ENCODE measurements at regions not wholly inside any gene's neighbourhood (a gene's known extent, or its start where the extent isn't known, plus 50 kb on each side); places are given as distances from the start of the nearest gene placed in this dataset.

- 86 to 87% methylated on average over 7 of the region's 7 CpGs for whole genome bisulfite sequencing, 2 donors
Observed at GRCh38 chr15:69577397-69577796, 124.8 kb downstream of the RPLP1 start.

GRCh38 chr15:69578252-69578651 lies 125.6 kb downstream of the RPLP1 start:
- 95 to 97% methylated on average over 9 of the region's 9 CpGs for WGBS, 2 donors
- no peaks in the 10 kb centered on the region for H3K36me3 ChIP-seq
- no peak overlapping the region for H3K4me3 ChIP-seq
- H3K27me3 ChIP-seq = no peaks in the 10 kb centered on the region
- H3K4me1 ChIP-seq = peaks cover 0 to 28% (median 11%) of the 10 kb centered on the region in 4 donors
- no peak for DNase-seq (ENCODE audit: low spot score in 2 of 2)
- TF ChIP-seq EP300 (IDR thresholded peaks at IDR 0.05) (no peak), POLR2A (IDR thresholded peaks at IDR 0.05) (no peak), CTCF (IDR thresholded peaks at IDR 0.05) (no peak)
- no peak overlapping the region for H3K27ac ChIP-seq
- H3K9me3 ChIP-seq = no peaks in the 10 kb centered on the region

More at GRCh38 chr15:69577397-69577796, 124.8 kb downstream of the RPLP1 start:
- no peaks in the 10 kb centered on the region for H3K27me3 ChIP-seq
- peaks cover 0 to 28% (median 11%) of the 10 kb centered on the region in 4 donors for H3K4me1 ChIP-seq
- H3K27ac ChIP-seq = no peak overlapping the region
- no peak overlapping the region for H3K4me3 ChIP-seq
- H3K36me3 ChIP-seq = no peaks in the 10 kb centered on the region
- TF ChIP-seq CTCF (IDR thresholded peaks at IDR 0.05) = no peak
- TF ChIP-seq EP300 (IDR thresholded peaks at IDR 0.05) = no peak
- no peak for TF ChIP-seq POLR2A (IDR thresholded peaks at IDR 0.05)
- DNase-seq (ENCODE audit: low spot score in 2 of 2) = no peak
- H3K9me3 ChIP-seq = no peaks in the 10 kb centered on the region

- DNase-seq (ENCODE audit: low spot score in 2 of 2) = no peak
- H3K36me3 ChIP-seq = no peaks in the 10 kb centered on the region
- TF ChIP-seq POLR2A (IDR thresholded peaks at IDR 0.05) = no peak
- TF ChIP-seq CTCF (IDR thresholded peaks at IDR 0.05) = no peak
- TF ChIP-seq EP300 (IDR thresholded peaks at IDR 0.05) = no peak
- no peaks in the 10 kb centered on the region for H3K27me3 ChIP-seq
- H3K4me1 ChIP-seq = peaks cover 0 to 24% (median 8%) of the 10 kb centered on the region in 4 donors
- H3K27ac ChIP-seq = no peak overlapping the region
- WGBS, 2 donors = 63 to 71% methylated on average over 15 of the region's 15 CpGs
- H3K4me3 ChIP-seq = no peak overlapping the region
- H3K9me3 ChIP-seq = no peaks in the 10 kb centered on the region
Observed at GRCh38 chr15:69578787-69579583, 126.4 kb downstream of the RPLP1 start.

GRCh38 chr15:69579950-69580618 lies 127.5 kb downstream of the RPLP1 start:
- Histone ChIP-seq H3K27me3 (no peaks in the 10 kb centered on the region), H3K36me3 (no peaks in the 10 kb centered on the region), H3K9me3 (no peaks in the 10 kb centered on the region), H3K4me3 (no peak overlapping the region), H3K27ac (no peak overlapping the region), H3K4me1 (peaks cover 0 to 17% (median 8%) of the 10 kb centered on the region in 4 donors)
- TF ChIP-seq CTCF (IDR thresholded peaks at IDR 0.05) = no peak
- no peak for TF ChIP-seq EP300 (IDR thresholded peaks at IDR 0.05)
- TF ChIP-seq POLR2A (IDR thresholded peaks at IDR 0.05) = no peak
- WGBS, 2 donors = 72 to 82% methylated on average over 7 of the region's 7 CpGs
- DNase-seq (ENCODE audit: low spot score in 2 of 2) = no peak

- 62 to 69% methylated on average over 3 of the region's 3 CpGs for WGBS, 2 donors
- Histone ChIP-seq H3K4me3 (no peak overlapping the region), H3K27ac (no peak overlapping the region), H3K36me3 (no peaks in the 10 kb centered on the region), H3K27me3 (no peaks in the 10 kb centered on the region), H3K9me3 (no peaks in the 10 kb centered on the region), H3K4me1 (peaks cover 0 to 20% (median 5%) of the 10 kb centered on the region in 4 donors)
- TF ChIP-seq CTCF (IDR thresholded peaks at IDR 0.05) (no peak), POLR2A (IDR thresholded peaks at IDR 0.05) (no peak)
- DNase-seq (ENCODE audit: low spot score in 2 of 2) = no peak
Observed at GRCh38 chr15:69583626-69584025, 131.0 kb downstream of the RPLP1 start.

Data from tibial nerve (tissue), 4 donors.